ENCODE measurements at regions not wholly inside any gene's neighbourhood (a gene's known extent, or its start where the extent isn't known, plus 50 kb on each side); places are given as distances from the start of the nearest gene placed in this dataset.
"Not testable (repeated sequence)": the region's sequence is repeated elsewhere in the genome, so short reads cannot be mapped to it uniquely, and the experiment has no call there.

- no TSS peak for BruUV-seq (replicated peaks)
- Mint-ChIP-seq H3K4me3 (ENCODE audit: unreplicated experiment) (no peak overlapping the region), H3K27me3 (ENCODE audit: insufficient read depth, unreplicated experiment) (no peaks in the 10 kb centered on the region), H3K36me3 (ENCODE audit: insufficient read depth, unreplicated experiment) (no peaks in the 10 kb centered on the region), H3K27ac (ENCODE audit: low read depth, unreplicated experiment) (no peak overlapping the region), H3K9me3 (ENCODE audit: unreplicated experiment) (no peaks in the 10 kb centered on the region), H3K4me1 (ENCODE audit: insufficient read depth, unreplicated experiment) (peaks cover 12% of the 10 kb centered on the region)
- TF ChIP-seq, protein P1, sequence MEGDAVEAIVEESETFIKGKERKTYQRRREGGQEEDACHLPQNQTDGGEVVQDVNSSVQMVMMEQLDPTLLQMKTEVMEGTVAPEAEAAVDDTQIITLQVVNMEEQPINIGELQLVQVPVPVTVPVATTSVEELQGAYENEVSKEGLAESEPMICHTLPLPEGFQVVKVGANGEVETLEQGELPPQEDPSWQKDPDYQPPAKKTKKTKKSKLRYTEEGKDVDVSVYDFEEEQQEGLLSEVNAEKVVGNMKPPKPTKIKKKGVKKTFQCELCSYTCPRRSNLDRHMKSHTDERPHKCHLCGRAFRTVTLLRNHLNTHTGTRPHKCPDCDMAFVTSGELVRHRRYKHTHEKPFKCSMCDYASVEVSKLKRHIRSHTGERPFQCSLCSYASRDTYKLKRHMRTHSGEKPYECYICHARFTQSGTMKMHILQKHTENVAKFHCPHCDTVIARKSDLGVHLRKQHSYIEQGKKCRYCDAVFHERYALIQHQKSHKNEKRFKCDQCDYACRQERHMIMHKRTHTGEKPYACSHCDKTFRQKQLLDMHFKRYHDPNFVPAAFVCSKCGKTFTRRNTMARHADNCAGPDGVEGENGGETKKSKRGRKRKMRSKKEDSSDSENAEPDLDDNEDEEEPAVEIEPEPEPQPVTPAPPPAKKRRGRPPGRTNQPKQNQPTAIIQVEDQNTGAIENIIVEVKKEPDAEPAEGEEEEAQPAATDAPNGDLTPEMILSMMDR (IDR thresholded peaks at IDR 0.05; ENCODE audit: unreplicated experiment) = no peak
- ChIA-PET CTCF (interaction anchor here (0.6 to 1.6 kb wide), 4 partner anchors 62 to 139 kb away, joined by 4 to 5 read pairs (median 4); partner anchors contain the start of gene AHCYL1), POLR2A (interaction anchor here (0.6 to 1.1 kb wide), 2 partner anchors 139 to 506 kb away, joined by 3 read pairs; partner anchors contain the start of gene AHCYL1)
- no peak for DNase-seq (ENCODE audit: unreplicated experiment)
- intact Hi-C loops (cut with micrococcal nuclease) = no loop called here
Measured at GRCh38 chr1:109845658-109846057, 65.0 kb upstream of the CSF1 start.

DNA sequence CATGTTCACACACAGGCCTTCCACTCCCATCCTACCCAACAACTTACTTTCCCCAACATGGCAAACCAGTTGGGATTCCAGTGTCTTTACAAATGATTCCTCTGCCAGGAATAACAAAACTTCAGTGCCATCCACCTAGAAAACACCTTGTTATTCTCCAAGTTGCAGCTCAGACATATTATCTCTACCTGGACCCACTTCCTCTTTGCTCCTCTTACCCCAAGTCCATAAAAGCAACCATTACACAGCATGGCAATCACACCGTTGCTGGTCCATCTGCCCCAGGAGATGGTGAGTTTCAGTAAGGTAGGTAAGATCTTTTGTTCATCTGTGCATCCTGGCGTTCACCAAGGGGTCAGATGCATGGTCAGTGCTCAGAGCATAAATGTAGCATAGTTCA, 66.0 kb upstream of the CSF1 start:
- Mint-ChIP-seq H3K27me3 (ENCODE audit: insufficient read depth, unreplicated experiment) (no peaks in the 10 kb centered on the region), H3K4me3 (ENCODE audit: unreplicated experiment) (no peak overlapping the region), H3K36me3 (ENCODE audit: insufficient read depth, unreplicated experiment) (no peaks in the 10 kb centered on the region), H3K27ac (ENCODE audit: low read depth, unreplicated experiment) (no peak overlapping the region), H3K9me3 (ENCODE audit: unreplicated experiment) (no peaks in the 10 kb centered on the region), H3K4me1 (ENCODE audit: insufficient read depth, unreplicated experiment) (peaks cover 3% of the 10 kb centered on the region)
- POLR2A ChIA-PET = no interaction called here
- no peak for DNase-seq (ENCODE audit: unreplicated experiment)
- no TSS peak for BruUV-seq (replicated peaks)
- intact Hi-C loops (cut with micrococcal nuclease) = no loop called here
- CTCF ChIA-PET = interaction anchor here (0.6 to 0.8 kb wide), 3 partner anchors 24 to 107 kb away, joined by 3 to 4 read pairs (median 3); no protein-coding TSS in a partner anchor
- TF ChIP-seq, protein P1 (IDR thresholded peaks at IDR 0.05; ENCODE audit: unreplicated experiment) = no peak

DNA sequence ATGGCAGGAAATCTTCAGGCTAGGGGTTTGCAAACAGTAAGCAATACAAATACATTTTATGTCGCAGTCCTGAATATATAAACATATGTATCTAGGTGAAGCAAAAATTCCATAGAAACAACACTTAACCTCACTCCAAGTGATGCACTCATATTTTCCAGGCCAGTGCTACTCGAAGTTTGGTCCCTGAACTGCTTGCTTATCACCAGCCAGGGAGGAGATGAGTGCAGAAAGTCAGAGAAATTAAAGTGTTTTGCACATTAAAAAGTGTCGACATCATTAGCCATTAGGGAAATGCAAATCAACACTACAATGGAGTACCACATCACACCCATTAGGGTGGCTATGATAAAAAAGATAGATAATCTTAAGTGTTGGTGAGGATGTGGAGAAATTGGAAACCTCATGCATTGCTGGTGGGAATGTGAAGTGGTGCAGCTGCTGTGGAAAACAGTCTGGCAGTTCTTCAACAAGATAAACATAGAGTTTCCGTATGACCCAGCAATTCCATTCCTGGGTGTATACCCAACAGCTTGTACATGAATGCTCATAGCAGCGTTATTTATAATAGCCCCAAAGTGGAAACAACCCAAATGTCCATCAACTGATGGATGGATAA, 70.5 kb upstream of the CSF1 start:
- ChIA-PET POLR2A (interaction anchor here (1.4 kb wide), 1 partner anchor 12 kb away, joined by 4 read pairs; no protein-coding TSS in a partner anchor), CTCF (interaction anchor here (0.6 to 1.2 kb wide), 2 partner anchors 51 to 63 kb away, joined by 3 to 4 read pairs; no protein-coding TSS in a partner anchor)
- no peaks in the 10 kb centered on the region for H3K36me3 Mint-ChIP-seq (ENCODE audit: insufficient read depth, unreplicated experiment)
- peaks cover 5% of the 10 kb centered on the region for H3K4me1 Mint-ChIP-seq (ENCODE audit: insufficient read depth, unreplicated experiment)
- no peaks in the 10 kb centered on the region for H3K27me3 Mint-ChIP-seq (ENCODE audit: insufficient read depth, unreplicated experiment)
- BruUV-seq (replicated peaks) = no TSS peak
- no peak overlapping the region for H3K4me3 Mint-ChIP-seq (ENCODE audit: unreplicated experiment)
- DNase-seq (ENCODE audit: unreplicated experiment) = no peak
- H3K27ac Mint-ChIP-seq (ENCODE audit: low read depth, unreplicated experiment) = no peak overlapping the region
- H3K9me3 Mint-ChIP-seq (ENCODE audit: unreplicated experiment) = no peaks in the 10 kb centered on the region
- intact Hi-C loops (cut with micrococcal nuclease) = no loop called here
- TF ChIP-seq, protein P1 (IDR thresholded peaks at IDR 0.05; ENCODE audit: unreplicated experiment) = no peak

- H3K36me3 Mint-ChIP-seq (ENCODE audit: insufficient read depth, unreplicated experiment); H3K9me3 Mint-ChIP-seq (ENCODE audit: unreplicated experiment); H3K27ac Mint-ChIP-seq (ENCODE audit: low read depth, unreplicated experiment); BruUV-seq (replicated peaks); H3K4me1 Mint-ChIP-seq (ENCODE audit: insufficient read depth, unreplicated experiment); H3K27me3 Mint-ChIP-seq (ENCODE audit: insufficient read depth, unreplicated experiment); intact Hi-C loops (cut with micrococcal nuclease); DNase-seq (ENCODE audit: unreplicated experiment); H3K4me3 Mint-ChIP-seq (ENCODE audit: unreplicated experiment): not testable (repeated sequence)
- POLR2A ChIA-PET = interaction anchor here (1.4 kb wide), 1 partner anchor 13 kb away, joined by 4 read pairs; no protein-coding TSS in a partner anchor
- CTCF ChIA-PET = interaction anchor here (1.0 to 1.5 kb wide), 2 partner anchors 9 to 27 kb away, joined by 4 read pairs; no protein-coding TSS in a partner anchor
Measured at GRCh38 chr1:109839276-109839675, 71.4 kb upstream of the CSF1 start.
